Fibroblast of lung (primary cell): ENCODE measurements at regions not wholly inside any gene's neighbourhood (a gene's known extent, or its start where the extent isn't known, plus 50 kb on each side); places are given as distances from the start of the nearest gene placed in this dataset.

Source experiments
- DNase-seq, 2 donors: peaks; one replicate each; pipeline versions ENCODE4 v3.0.0 to v3.0.0-alpha.2; 2010; ENCODE audit warnings: low read depth in 2 of 2
- H2AFZ ChIP-seq: 2 replicates; pipeline ENCODE4 v1.5.1; 2012; ENCODE audit warnings: low read length, control low read depth, inconsistent platforms
- H3K27ac ChIP-seq: 2 replicates; pipeline ENCODE4 v1.5.1; 2011; ENCODE audit warnings: low read length, control low read depth; ENCODE audit not compliant: insufficient read depth
- H3K27me3 ChIP-seq: 2 replicates; pipeline ENCODE4 v1.5.1; 2011; ENCODE audit warnings: mild to moderate bottlenecking, low read length; ENCODE audit not compliant: control insufficient read depth, insufficient read depth
- H3K36me3 ChIP-seq: 2 replicates; pipeline ENCODE4 v1.5.1; 2011; ENCODE audit warnings: low read length; ENCODE audit not compliant: control insufficient read depth, insufficient read depth
- H3K4me1 ChIP-seq: 2 replicates; pipeline ENCODE4 v1.5.1; 2011; ENCODE audit warnings: low read length; ENCODE audit not compliant: control insufficient read depth, insufficient read depth; ENCODE audit errors: extremely low read depth
- H3K4me2 ChIP-seq: 2 replicates; pipeline ENCODE4 v1.5.1; 2011; ENCODE audit warnings: low read length, control low read depth; ENCODE audit not compliant: insufficient read depth; ENCODE audit errors: extremely low read depth
- H3K4me3 ChIP-seq, 4 experiments: fragments of 200-600 bp in 1 of 4; sonication (generic) in 1 of 4; replicated peaks in 1 of 4; 2 replicates each; pipeline ENCODE4 v1.5.1; 2011 to 2016; ENCODE audit warnings: low read length in 4 of 4, low read depth in 3 of 4, mild to moderate bottlenecking in 3 of 4, control low read depth in 2 of 4, inconsistent platforms in 1 of 4, mixed read lengths in 1 of 4; ENCODE audit not compliant: insufficient read depth in 1 of 4; ENCODE audit errors: control extremely low read depth in 1 of 4
- H3K79me2 ChIP-seq: 2 replicates; pipeline ENCODE4 v1.5.1; 2012; ENCODE audit warnings: mild to moderate bottlenecking, low read length, inconsistent platforms; ENCODE audit not compliant: control insufficient read depth, insufficient read depth
- H3K9ac ChIP-seq: 2 replicates; pipeline ENCODE4 v1.5.1; 2011; ENCODE audit warnings: mild to moderate bottlenecking, low read length, control low read depth; ENCODE audit not compliant: insufficient read depth
- H3K9me3 ChIP-seq: 2 replicates; pipeline ENCODE4 v1.5.1; 2012; ENCODE audit warnings: low read depth, low read length; ENCODE audit not compliant: control insufficient read depth, insufficient read depth
- H4K20me1 ChIP-seq: 2 replicates; pipeline ENCODE4 v1.5.1; 2011; ENCODE audit warnings: low read length; ENCODE audit not compliant: control insufficient read depth, insufficient read depth; ENCODE audit errors: extremely low read depth
- EZH2 ChIP-seq: IDR thresholded peaks from 2 replicates; pipeline ENCODE4 v1.5.1; 2012; ENCODE audit warnings: low read length, control low read depth, mild to moderate bottlenecking; ENCODE audit errors: missing control alignments
- TF ChIP-seq, protein P1 (sequence below), 2 donors: IDR thresholded peaks in 1 of 2; conservative IDR thresholded peaks in 1 of 2; 1 replicate in 1 of 2; 2 replicates in 1 of 2; pipeline ENCODE4 v1.5.1; 2011 to 2012; ENCODE audit warnings: low read length in 2 of 2, control low read depth in 1 of 2, inconsistent platforms in 1 of 2, low read depth in 1 of 2, mild to moderate bottlenecking in 1 of 2

DNA sequence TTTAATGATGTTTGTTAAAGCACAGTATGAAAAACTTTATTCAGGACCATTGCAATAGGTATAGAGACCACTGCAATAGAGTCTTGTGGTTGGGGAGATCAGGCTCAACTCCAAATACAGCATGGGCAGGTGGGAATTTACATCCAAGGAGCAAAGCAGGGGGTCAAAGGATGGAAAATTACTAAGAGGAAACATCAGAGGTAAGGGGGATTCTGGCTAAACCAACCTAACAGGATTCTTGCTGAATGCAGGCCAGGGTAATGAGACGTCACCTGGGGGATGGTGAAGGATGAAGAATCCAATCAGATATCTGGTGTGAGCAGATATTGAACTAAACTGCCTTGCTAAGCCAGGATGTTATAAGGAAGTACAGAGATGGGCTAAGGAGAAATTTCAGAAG is 126.6 kb upstream of the MIR17HG start:
- H3K27me3 ChIP-seq: no peaks in the 10 kb centered on the region
- H4K20me1 ChIP-seq: no peaks in the 10 kb centered on the region
- H3K27ac ChIP-seq: no peak overlapping the region
- H3K9ac ChIP-seq: no peak overlapping the region
- no peak overlapping the region for H3K4me3 ChIP-seq
- no peaks in the 10 kb centered on the region for H3K79me2 ChIP-seq
- H3K4me2 ChIP-seq: no peak overlapping the region
- H3K9me3 ChIP-seq: no peaks in the 10 kb centered on the region
- no peak for TF ChIP-seq EZH2
- TF ChIP-seq, protein P1, sequence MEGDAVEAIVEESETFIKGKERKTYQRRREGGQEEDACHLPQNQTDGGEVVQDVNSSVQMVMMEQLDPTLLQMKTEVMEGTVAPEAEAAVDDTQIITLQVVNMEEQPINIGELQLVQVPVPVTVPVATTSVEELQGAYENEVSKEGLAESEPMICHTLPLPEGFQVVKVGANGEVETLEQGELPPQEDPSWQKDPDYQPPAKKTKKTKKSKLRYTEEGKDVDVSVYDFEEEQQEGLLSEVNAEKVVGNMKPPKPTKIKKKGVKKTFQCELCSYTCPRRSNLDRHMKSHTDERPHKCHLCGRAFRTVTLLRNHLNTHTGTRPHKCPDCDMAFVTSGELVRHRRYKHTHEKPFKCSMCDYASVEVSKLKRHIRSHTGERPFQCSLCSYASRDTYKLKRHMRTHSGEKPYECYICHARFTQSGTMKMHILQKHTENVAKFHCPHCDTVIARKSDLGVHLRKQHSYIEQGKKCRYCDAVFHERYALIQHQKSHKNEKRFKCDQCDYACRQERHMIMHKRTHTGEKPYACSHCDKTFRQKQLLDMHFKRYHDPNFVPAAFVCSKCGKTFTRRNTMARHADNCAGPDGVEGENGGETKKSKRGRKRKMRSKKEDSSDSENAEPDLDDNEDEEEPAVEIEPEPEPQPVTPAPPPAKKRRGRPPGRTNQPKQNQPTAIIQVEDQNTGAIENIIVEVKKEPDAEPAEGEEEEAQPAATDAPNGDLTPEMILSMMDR (conservative IDR thresholded peaks at IDR 0.05 in 1 of 2, IDR thresholded peaks at IDR 0.05 in 1 of 2; ENCODE audit: low read depth in 1 of 2, low read length in 2 of 2): no peak
- DNase-seq: no peak
- H3K4me1 ChIP-seq: no peaks in the 10 kb centered on the region
- no peak overlapping the region for H2AFZ ChIP-seq
- H3K36me3 ChIP-seq: no peaks in the 10 kb centered on the region

DNA sequence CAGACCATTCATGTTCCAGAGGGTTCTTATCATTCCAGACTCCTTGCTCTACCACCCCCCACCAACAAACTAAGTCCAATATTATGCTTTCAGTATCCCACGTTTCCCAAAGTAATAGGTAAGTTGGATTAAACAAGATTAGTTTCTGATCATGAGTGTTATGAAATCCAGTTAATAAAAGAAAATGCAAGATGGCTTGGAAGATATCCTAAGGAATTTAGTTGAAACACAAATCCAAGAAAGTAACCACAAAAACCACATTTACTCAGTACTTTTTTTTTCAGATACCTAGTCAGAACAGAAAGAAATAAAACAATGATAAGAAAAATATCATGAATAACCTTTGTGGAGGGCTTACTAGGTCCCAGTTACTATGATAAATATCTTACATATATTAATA is 119.4 kb upstream of the MIR17HG start:
- Histone ChIP-seq H3K27me3 (no peaks in the 10 kb centered on the region), H3K4me2 (no peak overlapping the region), H2AFZ (no peak overlapping the region), H3K4me1 (no peaks in the 10 kb centered on the region), H3K4me3 (no peak overlapping the region), H3K79me2 (no peaks in the 10 kb centered on the region), H4K20me1 (no peaks in the 10 kb centered on the region), H3K27ac (no peak overlapping the region), H3K9me3 (no peaks in the 10 kb centered on the region), H3K36me3 (no peaks in the 10 kb centered on the region), H3K9ac (no peak overlapping the region)
- peak in 1 of 2 donors; percentile 17 for DNase-seq
- TF ChIP-seq, protein P1 (conservative IDR thresholded peaks at IDR 0.05 in 1 of 2, IDR thresholded peaks at IDR 0.05 in 1 of 2; ENCODE audit: low read depth in 1 of 2, low read length in 2 of 2): no peak
- TF ChIP-seq EZH2: no peak

DNA sequence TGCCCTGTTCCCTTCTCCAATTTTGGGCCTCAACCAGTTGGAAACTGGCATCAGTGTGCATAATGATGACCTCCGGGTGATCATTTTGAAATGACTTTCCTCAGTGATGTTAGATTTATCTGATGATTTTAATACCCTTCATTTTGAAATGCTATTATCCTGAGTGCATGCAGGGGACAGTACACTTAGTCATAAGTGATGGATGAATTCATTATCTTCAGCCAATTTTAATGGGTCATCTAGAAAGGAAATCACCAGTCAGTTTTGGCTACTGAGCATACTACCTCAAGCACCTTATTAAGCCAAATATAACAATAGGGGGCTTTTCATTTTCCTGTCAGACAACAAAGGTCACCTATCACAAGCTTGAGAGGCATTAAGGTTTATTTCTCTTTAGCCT is 118.5 kb upstream of the MIR17HG start:
- no peaks in the 10 kb centered on the region for H3K4me1 ChIP-seq
- H3K27me3 ChIP-seq: no peaks in the 10 kb centered on the region
- no peak overlapping the region for H2AFZ ChIP-seq
- no peaks in the 10 kb centered on the region for H3K36me3 ChIP-seq
- no peak overlapping the region for H3K9ac ChIP-seq
- no peaks in the 10 kb centered on the region for H4K20me1 ChIP-seq
- TF ChIP-seq EZH2: no peak
- TF ChIP-seq, protein P1 (conservative IDR thresholded peaks at IDR 0.05 in 1 of 2, IDR thresholded peaks at IDR 0.05 in 1 of 2; ENCODE audit: low read depth in 1 of 2, low read length in 2 of 2): no peak
- H3K4me3 ChIP-seq: no peak overlapping the region
- no peak overlapping the region for H3K27ac ChIP-seq
- H3K79me2 ChIP-seq: no peaks in the 10 kb centered on the region
- no peak overlapping the region for H3K4me2 ChIP-seq
- peak in 1 of 2 donors; percentile 2 for DNase-seq
- no peaks in the 10 kb centered on the region for H3K9me3 ChIP-seq
